Endothelial cell of umbilical vein (primary cell): ENCODE measurements at regions not wholly inside any gene's neighbourhood (a gene's known extent, or its start where the extent isn't known, plus 50 kb on each side); places are given as distances from the start of the nearest gene placed in this dataset.

ENCODE experiments used
- BruUV-seq: library from RNA; stranded (reverse); fragments of 400-500 nt; replicated peaks from 2 replicates; lab custom pipeline; 2021; lab: Mats Ljungman, UMichigan
- CTCF ChIA-PET: fragments of 300-600, 350-600 bp; sonication (Branson Sonifier 250); formaldehyde crosslinking; loops from one replicate; lab custom pipeline; 2021; ENCODE audit warnings: antibody characterized with exemption, inconsistent platforms; lab: Charles Lee
- POLR2A ChIA-PET: fragments of 300-600, 350-600 bp; sonication (Branson Sonifier 250); formaldehyde crosslinking; loops from one replicate; lab custom pipeline; 2021; ENCODE audit warnings: antibody characterized with exemption, inconsistent platforms; lab: Charles Lee
- DNase-seq: peaks from one replicate; pipeline ENCODE4 v3.0.0-alpha.2; 2011; ENCODE audit warnings: low read depth, low spot score
- FAIRE-seq: peaks from 2 replicates; lab custom pipeline; 2011; peaks lifted over from hg19 to GRCh38; lab: Jason Lieb, UNC
- H2AFZ ChIP-seq: 2 replicates; pipeline ENCODE4 v1.6.0; 2012; ENCODE audit warnings: low read depth, low read length, control low read depth, inconsistent platforms
- H3K27ac ChIP-seq: 2 replicates; pipeline ENCODE4 v1.5.1; 2011; ENCODE audit warnings: low read depth, mild to moderate bottlenecking, control low read depth, low read length, moderate library complexity; ENCODE audit not compliant: insufficient read depth
- H3K27me3 ChIP-seq, 2 experiments: 2 replicates each; pipeline versions ENCODE4 v1.6.0 to v1.6.1; 2011; ENCODE audit warnings: low read length in 2 of 2, mixed read lengths in 1 of 2; ENCODE audit not compliant: control insufficient read depth in 2 of 2, insufficient read depth in 2 of 2
- H3K36me3 ChIP-seq, 2 experiments: 2 replicates in 1 of 2; 3 replicates in 1 of 2; pipeline ENCODE4 v1.5.1; 2011; ENCODE audit warnings: low read length in 2 of 2, mild to moderate bottlenecking in 1 of 2, moderate library complexity in 1 of 2; ENCODE audit not compliant: control insufficient read depth in 2 of 2, insufficient read depth in 2 of 2; ENCODE audit errors: extremely low read depth in 1 of 2
- H3K4me1 ChIP-seq: 3 replicates; pipeline ENCODE4 v1.5.1; 2011; ENCODE audit warnings: mild to moderate bottlenecking, low read length; ENCODE audit not compliant: control insufficient read depth, insufficient read depth; ENCODE audit errors: extremely low read depth
- H3K4me2 ChIP-seq: 2 replicates; pipeline ENCODE4 v1.6.1; 2011; ENCODE audit warnings: low read length, control low read depth, mixed read lengths; ENCODE audit not compliant: insufficient read depth
- H3K4me3 ChIP-seq, 3 experiments: fragments of 200-600 bp in 1 of 3; sonication (generic), shearing (Covaris generic) in 1 of 3; replicated peaks in 1 of 3; 2 replicates each; pipeline ENCODE4 v1.5.1; 2011 to 2016; ENCODE audit warnings: control low read depth in 3 of 3, low read length in 3 of 3, mild to moderate bottlenecking in 2 of 3, inconsistent platforms in 1 of 3, low read depth in 1 of 3, moderate library complexity in 1 of 3; ENCODE audit not compliant: insufficient read depth in 1 of 3
- H3K79me2 ChIP-seq: 2 replicates; pipeline ENCODE4 v1.6.0; 2012; ENCODE audit warnings: low read length, inconsistent platforms; ENCODE audit not compliant: control insufficient read depth, insufficient read depth
- H3K9ac ChIP-seq: replicated peaks from 2 replicates; pipeline ENCODE3; 2011; ENCODE audit warnings: low read length, control low read depth; ENCODE audit not compliant: insufficient read depth; ENCODE audit errors: extremely low read depth
- H3K9me1 ChIP-seq: replicated peaks from 3 replicates; pipeline ENCODE4 v1.6.0; 2011; ENCODE audit warnings: mild to moderate bottlenecking, low read length; ENCODE audit not compliant: control insufficient read depth, insufficient read depth; ENCODE audit errors: extremely low read depth
- H3K9me3 ChIP-seq: replicated peaks from 2 replicates; pipeline ENCODE4 v1.5.1; 2012; ENCODE audit warnings: low read length, inconsistent platforms; ENCODE audit not compliant: control insufficient read depth, insufficient read depth
- H4K20me1 ChIP-seq: replicated peaks from 2 replicates; pipeline ENCODE3; 2011; ENCODE audit warnings: mild to moderate bottlenecking, low read length; ENCODE audit not compliant: control insufficient read depth, insufficient read depth; ENCODE audit errors: extremely low read depth
- CTCF ChIP-seq, 2 donors: IDR thresholded peaks; 1 replicate in 1 of 2; 2 replicates in 1 of 2; pipeline ENCODE4 v1.5.1; 2011; ENCODE audit warnings: low read length in 2 of 2, mild to moderate bottlenecking in 2 of 2, moderate library complexity in 2 of 2, control low read depth in 1 of 2, inconsistent platforms in 1 of 2, low read depth in 1 of 2; ENCODE audit not compliant: insufficient read depth in 1 of 2; ENCODE audit errors: extremely low read depth in 1 of 2
- EZH2 ChIP-seq: IDR thresholded peaks from 2 replicates; pipeline ENCODE4 v1.6.1; 2012; ENCODE audit warnings: borderline replicate concordance, low read depth, mild to moderate bottlenecking, moderate library complexity, low read length, inconsistent platforms; ENCODE audit not compliant: severe bottlenecking
- FOS ChIP-seq: IDR thresholded peaks from 2 replicates; pipeline ENCODE4 v1.6.1; 2011; ENCODE audit warnings: mild to moderate bottlenecking, low read length, moderate library complexity, borderline replicate concordance; ENCODE audit not compliant: insufficient read depth
- GATA2 ChIP-seq: IDR thresholded peaks from 2 replicates; pipeline ENCODE4 v1.7.0; 2011; ENCODE audit warnings: low read depth, mild to moderate bottlenecking, moderate library complexity, mixed read lengths, low read length; ENCODE audit not compliant: insufficient read length, insufficient read depth
- JUN ChIP-seq: IDR thresholded peaks from 2 replicates; pipeline ENCODE4 v1.6.1; 2011; ENCODE audit warnings: borderline replicate concordance, low read depth; ENCODE audit not compliant: insufficient read length, insufficient read depth
- MAX ChIP-seq: IDR thresholded peaks from 2 replicates; pipeline ENCODE4 v1.6.1; 2011; ENCODE audit not compliant: insufficient read depth, insufficient read length
- MYC ChIP-seq: IDR thresholded peaks from one replicate; pipeline ENCODE4 v1.6.1; 2011; ENCODE audit warnings: mild to moderate bottlenecking, low read depth, low read length
- POLR2A ChIP-seq: IDR thresholded peaks from 2 replicates; pipeline ENCODE4 v1.6.1; 2012; ENCODE audit warnings: low read depth, mild to moderate bottlenecking, control low read depth, low read length
- POLR2AphosphoS5 ChIP-seq: IDR thresholded peaks from 2 replicates; pipeline ENCODE4 v1.6.1; 2012; ENCODE audit warnings: low read depth, mild to moderate bottlenecking, control low read depth, low read length, moderate library complexity; ENCODE audit not compliant: insufficient read depth
- dilution Hi-C: fragments of 300-500 bp; cut with MboI; formaldehyde crosslinking; loops from one replicate; pipeline ENCODE4 v1.15.0; 2019; ENCODE audit warnings: low sequenced_read_pairs; ENCODE audit not compliant: extremely low pct_ligation_motif_present
- intact Hi-C: fragments of 100-400 bp; cut with micrococcal nuclease; formaldehyde crosslinking; loops from one replicate; pipeline ENCODE4 v1.10.0; 2022

- no peak overlapping the region for H3K9ac ChIP-seq
- dilution Hi-C loops: no loop called here
- no peak for FAIRE-seq
- no peak overlapping the region for H2AFZ ChIP-seq
- no TSS peak for BruUV-seq
- H3K4me3 ChIP-seq: no peak overlapping the region
- no peaks in the 10 kb centered on the region for H4K20me1 ChIP-seq
- no peaks in the 10 kb centered on the region for H3K79me2 ChIP-seq
- no peaks in the 10 kb centered on the region for H3K9me1 ChIP-seq
- intact Hi-C loops: no loop called here
- no peaks in the 10 kb centered on the region for H3K4me1 ChIP-seq
- no peak overlapping the region for H3K4me2 ChIP-seq
- no peak for DNase-seq
- TF ChIP-seq FOS (no peak), MAX (no peak), EZH2 (no peak), GATA2 (no peak), JUN (no peak), POLR2A (no peak), CTCF (IDR thresholded peaks at IDR 0.05; ENCODE audit: extremely low read depth in 1 of 2, insufficient read depth in 1 of 2, low read depth in 1 of 2, low read length in 2 of 2) (no peak), MYC (no peak), POLR2AphosphoS5 (no peak)
- POLR2A ChIA-PET: no interaction called here
- no peaks in the 10 kb centered on the region for H3K9me3 ChIP-seq
- CTCF ChIA-PET: interaction anchor here (0.9 to 1.2 kb wide), 2 partner anchors 12 to 35 kb away, joined by 3 read pairs; no protein-coding TSS in a partner anchor
- no peaks in the 10 kb centered on the region for H3K27me3 ChIP-seq
- H3K36me3 ChIP-seq: no peaks in the 10 kb centered on the region
- no peak overlapping the region for H3K27ac ChIP-seq
Measured at GRCh38 chr1:81513796-81514354, 286.9 kb upstream of the ADGRL2 start.
